ENCODE measurements at regions not wholly inside any gene's neighbourhood (a gene's known extent, or its start where the extent isn't known, plus 50 kb on each side); places are given as distances from the start of the nearest gene placed in this dataset.

GRCh38 chr1:177444997-177445746 lies 274.4 kb downstream of the BRINP2 start:
- 83% methylated on average over 3 of the region's 3 CpGs for WGBS
- TF ChIP-seq RXRA (IDR thresholded peaks at IDR 0.05) (no peak), GABPA (IDR thresholded peaks at IDR 0.05 in 1 of 2, conservative IDR thresholded peaks at IDR 0.05 in 1 of 2) (no peak), YY1 (IDR thresholded peaks at IDR 0.05) (no peak), FOXA2 (IDR thresholded peaks at IDR 0.05) (no peak), RAD21 (IDR thresholded peaks at IDR 0.05) (no peak), HNF4A (conservative IDR thresholded peaks at IDR 0.05) (no peak), EGR1 (IDR thresholded peaks at IDR 0.05; ENCODE audit: low read depth in 2 of 2) (no peak), TAF1 (conservative IDR thresholded peaks at IDR 0.05) (no peak), SP1 (IDR thresholded peaks at IDR 0.05) (no peak)
- TF ChIP-seq, protein P1, sequence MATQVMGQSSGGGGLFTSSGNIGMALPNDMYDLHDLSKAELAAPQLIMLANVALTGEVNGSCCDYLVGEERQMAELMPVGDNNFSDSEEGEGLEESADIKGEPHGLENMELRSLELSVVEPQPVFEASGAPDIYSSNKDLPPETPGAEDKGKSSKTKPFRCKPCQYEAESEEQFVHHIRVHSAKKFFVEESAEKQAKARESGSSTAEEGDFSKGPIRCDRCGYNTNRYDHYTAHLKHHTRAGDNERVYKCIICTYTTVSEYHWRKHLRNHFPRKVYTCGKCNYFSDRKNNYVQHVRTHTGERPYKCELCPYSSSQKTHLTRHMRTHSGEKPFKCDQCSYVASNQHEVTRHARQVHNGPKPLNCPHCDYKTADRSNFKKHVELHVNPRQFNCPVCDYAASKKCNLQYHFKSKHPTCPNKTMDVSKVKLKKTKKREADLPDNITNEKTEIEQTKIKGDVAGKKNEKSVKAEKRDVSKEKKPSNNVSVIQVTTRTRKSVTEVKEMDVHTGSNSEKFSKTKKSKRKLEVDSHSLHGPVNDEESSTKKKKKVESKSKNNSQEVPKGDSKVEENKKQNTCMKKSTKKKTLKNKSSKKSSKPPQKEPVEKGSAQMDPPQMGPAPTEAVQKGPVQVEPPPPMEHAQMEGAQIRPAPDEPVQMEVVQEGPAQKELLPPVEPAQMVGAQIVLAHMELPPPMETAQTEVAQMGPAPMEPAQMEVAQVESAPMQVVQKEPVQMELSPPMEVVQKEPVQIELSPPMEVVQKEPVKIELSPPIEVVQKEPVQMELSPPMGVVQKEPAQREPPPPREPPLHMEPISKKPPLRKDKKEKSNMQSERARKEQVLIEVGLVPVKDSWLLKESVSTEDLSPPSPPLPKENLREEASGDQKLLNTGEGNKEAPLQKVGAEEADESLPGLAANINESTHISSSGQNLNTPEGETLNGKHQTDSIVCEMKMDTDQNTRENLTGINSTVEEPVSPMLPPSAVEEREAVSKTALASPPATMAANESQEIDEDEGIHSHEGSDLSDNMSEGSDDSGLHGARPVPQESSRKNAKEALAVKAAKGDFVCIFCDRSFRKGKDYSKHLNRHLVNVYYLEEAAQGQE (IDR thresholded peaks at IDR 0.05): no peak
- TF ChIP-seq, protein P2, sequence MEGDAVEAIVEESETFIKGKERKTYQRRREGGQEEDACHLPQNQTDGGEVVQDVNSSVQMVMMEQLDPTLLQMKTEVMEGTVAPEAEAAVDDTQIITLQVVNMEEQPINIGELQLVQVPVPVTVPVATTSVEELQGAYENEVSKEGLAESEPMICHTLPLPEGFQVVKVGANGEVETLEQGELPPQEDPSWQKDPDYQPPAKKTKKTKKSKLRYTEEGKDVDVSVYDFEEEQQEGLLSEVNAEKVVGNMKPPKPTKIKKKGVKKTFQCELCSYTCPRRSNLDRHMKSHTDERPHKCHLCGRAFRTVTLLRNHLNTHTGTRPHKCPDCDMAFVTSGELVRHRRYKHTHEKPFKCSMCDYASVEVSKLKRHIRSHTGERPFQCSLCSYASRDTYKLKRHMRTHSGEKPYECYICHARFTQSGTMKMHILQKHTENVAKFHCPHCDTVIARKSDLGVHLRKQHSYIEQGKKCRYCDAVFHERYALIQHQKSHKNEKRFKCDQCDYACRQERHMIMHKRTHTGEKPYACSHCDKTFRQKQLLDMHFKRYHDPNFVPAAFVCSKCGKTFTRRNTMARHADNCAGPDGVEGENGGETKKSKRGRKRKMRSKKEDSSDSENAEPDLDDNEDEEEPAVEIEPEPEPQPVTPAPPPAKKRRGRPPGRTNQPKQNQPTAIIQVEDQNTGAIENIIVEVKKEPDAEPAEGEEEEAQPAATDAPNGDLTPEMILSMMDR (IDR thresholded peaks at IDR 0.05; ENCODE audit: low read depth, low read length, missing input control): no peak
- TF ChIP-seq, protein P3, sequence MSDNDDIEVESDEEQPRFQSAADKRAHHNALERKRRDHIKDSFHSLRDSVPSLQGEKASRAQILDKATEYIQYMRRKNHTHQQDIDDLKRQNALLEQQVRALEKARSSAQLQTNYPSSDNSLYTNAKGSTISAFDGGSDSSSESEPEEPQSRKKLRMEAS (IDR thresholded peaks at IDR 0.05): no peak
- Histone ChIP-seq H3K36me3 (ENCODE audit: control insufficient read depth in 4 of 4, insufficient read depth in 3 of 4, low read depth in 1 of 4, low read length in 3 of 4) (no peaks in the 10 kb centered on the region), H3K9ac (ENCODE audit: low read depth in 1 of 2, low read length in 2 of 2) (no peak overlapping the region), H3K9me3 (ENCODE audit: control insufficient read depth in 4 of 4, low read length in 3 of 4) (no peaks in the 10 kb centered on the region), H3K4me1 (ENCODE audit: control insufficient read depth in 4 of 4, insufficient read depth in 4 of 4, low read length in 3 of 4) (no peaks in the 10 kb centered on the region), H3K27ac (ENCODE audit: low read depth in 1 of 2, low read length in 2 of 2) (no peak overlapping the region), H3K27me3 (ENCODE audit: control insufficient read depth in 4 of 4, insufficient read depth in 4 of 4, low read length in 3 of 4) (no peaks in the 10 kb centered on the region), H3K4me3 (ENCODE audit: low read depth in 1 of 3, low read length in 3 of 3) (no peak overlapping the region)
- no peak for DNase-seq (ENCODE audit: low spot score)

- Histone ChIP-seq H3K27me3 (ENCODE audit: control insufficient read depth in 4 of 4, insufficient read depth in 4 of 4, low read length in 3 of 4) (no peaks in the 10 kb centered on the region), H3K9ac (ENCODE audit: low read depth in 1 of 2, low read length in 2 of 2) (no peak overlapping the region), H3K36me3 (ENCODE audit: control insufficient read depth in 4 of 4, insufficient read depth in 3 of 4, low read depth in 1 of 4, low read length in 3 of 4) (no peaks in the 10 kb centered on the region), H3K27ac (ENCODE audit: low read depth in 1 of 2, low read length in 2 of 2) (no peak overlapping the region), H3K4me3 (ENCODE audit: low read depth in 1 of 3, low read length in 3 of 3) (no peak overlapping the region), H3K4me1 (ENCODE audit: control insufficient read depth in 4 of 4, insufficient read depth in 4 of 4, low read length in 3 of 4) (no peaks in the 10 kb centered on the region), H3K9me3 (ENCODE audit: control insufficient read depth in 4 of 4, low read length in 3 of 4) (no peaks in the 10 kb centered on the region)
- TF ChIP-seq YY1 (IDR thresholded peaks at IDR 0.05): no peak
- no peak for TF ChIP-seq RAD21 (IDR thresholded peaks at IDR 0.05)
- no peak for TF ChIP-seq SP1 (IDR thresholded peaks at IDR 0.05)
- TF ChIP-seq, protein P2 (IDR thresholded peaks at IDR 0.05; ENCODE audit: low read depth, low read length, missing input control): no peak
- DNase-seq (ENCODE audit: low spot score): no peak
- WGBS: 85% methylated on average over 3 of the region's 3 CpGs
These were observed 272.2 kb downstream of the BRINP2 start for GRCh38 chr1:177443003-177443402.
